Stimulated activated effector memory CD8-positive, alpha-beta T cell treated with anti-CD3 and anti-CD28 coated beads, Interleukin-12 subunit alpha, Interleukin-12 subunit beta, amount 100 ng/mL, for 72 hours (primary cell): ENCODE measurements at regions not wholly inside any gene's neighbourhood (a gene's known extent, or its start where the extent isn't known, plus 50 kb on each side); places are given as distances from the start of the nearest gene placed in this dataset.

ENCODE experiments used
- ATAC-seq: fragments of 150-1000 bp; cut with Tn5 transposase; 2 replicates; pipeline ENCODE4 v1.10.0; 2021
- DNase-seq, 2 donors: peaks; one replicate each; pipeline ENCODE4 v3.0.0; 2021 to 2022; ENCODE audit warnings: low spot score in 2 of 2
- H3K27ac Mint-ChIP-seq: one replicate; pipeline ENCODE4 v1.8.0; 2022; ENCODE audit warnings: mild to moderate bottlenecking, mixed read lengths
- H3K36me3 Mint-ChIP-seq: one replicate; pipeline ENCODE4 v1.8.0; 2022; ENCODE audit warnings: mild to moderate bottlenecking, mixed read lengths
- H3K4me1 Mint-ChIP-seq: one replicate; pipeline ENCODE4 v1.8.0; 2022; ENCODE audit warnings: mixed read lengths
- H3K4me3 Mint-ChIP-seq: one replicate; pipeline ENCODE4 v1.8.0; 2022; ENCODE audit warnings: mild to moderate bottlenecking, mixed read lengths
- H3K9me3 Mint-ChIP-seq: one replicate; pipeline ENCODE4 v1.8.0; 2022; ENCODE audit warnings: mixed read lengths

GRCh38 chr5:118017536-118017935 lies 970.8 kb downstream of the DTWD2 start:
- DNase-seq (no peak), ATAC-seq (no peak)
- Mint-ChIP-seq H3K4me3 (no peak overlapping the region), H3K27ac (no peak overlapping the region), H3K36me3 (no peaks in the 10 kb centered on the region), H3K9me3 (peaks cover 8% of the 10 kb centered on the region), H3K4me1 (no peaks in the 10 kb centered on the region)

GRCh38 chr5:118016396-118016795 lies 972.0 kb downstream of the DTWD2 start:
- no peaks in the 10 kb centered on the region for H3K36me3 Mint-ChIP-seq
- peaks cover 8% of the 10 kb centered on the region for H3K9me3 Mint-ChIP-seq
- H3K4me3 Mint-ChIP-seq, result no peak overlapping the region
- H3K27ac Mint-ChIP-seq, result no peak overlapping the region
- DNase-seq (no peak), ATAC-seq (no peak)
- no peaks in the 10 kb centered on the region for H3K4me1 Mint-ChIP-seq

- no peaks in the 10 kb centered on the region for H3K36me3 Mint-ChIP-seq
- DNase-seq, result no peak
- ATAC-seq, result no peak
- peaks cover 14% of the 10 kb centered on the region for H3K9me3 Mint-ChIP-seq
- H3K4me3 Mint-ChIP-seq, result no peak overlapping the region
- no peaks in the 10 kb centered on the region for H3K4me1 Mint-ChIP-seq
- H3K27ac Mint-ChIP-seq, result no peak overlapping the region
Measured at GRCh38 chr5:118015511-118015910, 972.8 kb downstream of the DTWD2 start.

- Mint-ChIP-seq H3K4me1 (no peaks in the 10 kb centered on the region), H3K27ac (no peak overlapping the region), H3K36me3 (no peaks in the 10 kb centered on the region), H3K9me3 (peaks cover 16% of the 10 kb centered on the region), H3K4me3 (no peak overlapping the region)
- no peak for DNase-seq
- ATAC-seq, result no peak
Measured at GRCh38 chr5:118009741-118010297, 978.5 kb downstream of the DTWD2 start.

- H3K36me3 Mint-ChIP-seq, result no peaks in the 10 kb centered on the region
- H3K4me1 Mint-ChIP-seq, result no peaks in the 10 kb centered on the region
- H3K4me3 Mint-ChIP-seq, result no peak overlapping the region
- no peak overlapping the region for H3K27ac Mint-ChIP-seq
- ATAC-seq (no peak), DNase-seq (no peak)
- peaks cover 21% of the 10 kb centered on the region for H3K9me3 Mint-ChIP-seq
Measured at GRCh38 chr5:118008779-118009178, 979.6 kb downstream of the DTWD2 start.

- no peak overlapping the region for H3K4me3 Mint-ChIP-seq
- H3K4me1 Mint-ChIP-seq, result no peaks in the 10 kb centered on the region
- H3K36me3 Mint-ChIP-seq, result no peaks in the 10 kb centered on the region
- H3K9me3 Mint-ChIP-seq, result peaks cover 26% of the 10 kb centered on the region
- no peak for ATAC-seq
- DNase-seq, result no peak
- no peak overlapping the region for H3K27ac Mint-ChIP-seq
Measured at GRCh38 chr5:118007262-118007661, 981.1 kb downstream of the DTWD2 start.

DNA sequence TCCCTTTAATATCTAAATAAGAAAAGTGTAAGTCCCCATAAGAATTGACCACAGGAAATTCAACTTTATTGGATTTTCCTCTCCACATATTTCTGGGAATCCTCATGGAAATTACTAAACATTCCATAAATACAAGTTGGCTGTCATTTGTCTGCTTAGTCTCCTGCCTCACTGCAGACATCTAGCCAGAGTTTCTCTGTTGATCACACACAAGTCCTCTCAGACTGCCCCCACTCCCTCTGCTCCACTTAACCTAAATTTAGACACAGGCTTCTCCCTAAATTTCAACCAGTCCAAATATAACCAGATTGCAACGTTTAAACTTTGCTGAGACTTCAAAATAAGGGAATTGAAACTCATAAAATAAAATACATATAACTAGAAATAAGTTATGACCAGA lies 982.1 kb downstream of the DTWD2 start:
- no peak overlapping the region for H3K27ac Mint-ChIP-seq
- H3K4me3 Mint-ChIP-seq, result no peak overlapping the region
- no peaks in the 10 kb centered on the region for H3K36me3 Mint-ChIP-seq
- ATAC-seq (no peak), DNase-seq (no peak)
- peaks cover 28% of the 10 kb centered on the region for H3K9me3 Mint-ChIP-seq
- no peaks in the 10 kb centered on the region for H3K4me1 Mint-ChIP-seq

DNA sequence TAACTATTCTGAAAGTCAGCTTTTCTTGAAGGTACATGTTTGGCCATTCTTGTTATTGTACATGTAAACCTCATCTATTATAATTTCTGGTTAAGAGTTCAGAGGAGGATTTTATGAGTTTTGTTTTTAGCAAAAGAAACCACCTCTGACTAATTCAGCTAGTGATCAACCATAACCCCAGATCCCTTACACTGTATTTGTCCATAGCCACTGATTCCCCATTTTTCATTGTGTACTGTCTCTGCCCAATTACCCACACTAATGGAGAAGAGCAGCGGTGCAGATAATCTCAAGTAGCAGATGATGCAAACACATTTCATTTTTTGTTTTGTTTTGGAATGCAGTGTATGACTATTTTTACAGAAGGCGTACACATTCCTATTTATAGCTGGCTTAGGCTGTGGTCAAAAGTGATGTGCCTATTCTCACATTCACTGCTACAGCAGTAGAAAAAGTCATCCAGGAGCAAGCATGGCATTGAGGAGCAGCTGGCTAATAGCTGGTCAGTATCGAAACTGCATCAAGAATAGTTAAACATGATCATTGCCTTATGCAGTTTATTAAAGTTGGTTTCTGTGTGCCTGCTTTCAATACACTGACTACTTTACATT lies 988.3 kb downstream of the DTWD2 start:
- no peaks in the 10 kb centered on the region for H3K4me1 Mint-ChIP-seq
- H3K9me3 Mint-ChIP-seq, result peaks cover 30% of the 10 kb centered on the region
- no peaks in the 10 kb centered on the region for H3K36me3 Mint-ChIP-seq
- ATAC-seq, result no peak
- DNase-seq, result no peak
- no peak overlapping the region for H3K4me3 Mint-ChIP-seq
- no peak overlapping the region for H3K27ac Mint-ChIP-seq

DNA sequence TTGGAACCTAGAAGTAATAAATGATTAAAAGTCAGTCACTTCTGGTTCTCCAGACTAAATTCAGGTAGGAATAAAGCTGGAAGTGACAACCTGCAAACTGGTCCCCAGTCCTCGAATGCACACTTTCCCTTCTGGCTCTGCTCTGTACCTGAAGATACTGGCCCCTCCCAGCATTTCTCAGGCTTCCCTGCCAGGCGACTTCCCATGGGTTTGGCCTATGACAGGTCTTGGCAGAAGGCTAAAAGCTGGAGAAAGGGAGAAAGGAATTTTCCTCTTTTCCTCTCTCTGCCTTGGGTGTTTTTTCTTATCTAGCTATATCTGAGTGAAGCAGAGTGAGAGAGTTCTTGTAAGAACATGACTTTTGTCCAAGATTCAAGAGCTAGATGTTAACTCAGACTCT lies 1005.7 kb downstream of the DTWD2 start:
- ATAC-seq (no peak), DNase-seq (no peak)
- Mint-ChIP-seq H3K4me3 (no peak overlapping the region), H3K36me3 (no peaks in the 10 kb centered on the region), H3K9me3 (peaks cover 12% of the 10 kb centered on the region), H3K4me1 (no peaks in the 10 kb centered on the region), H3K27ac (no peak overlapping the region)

DNA sequence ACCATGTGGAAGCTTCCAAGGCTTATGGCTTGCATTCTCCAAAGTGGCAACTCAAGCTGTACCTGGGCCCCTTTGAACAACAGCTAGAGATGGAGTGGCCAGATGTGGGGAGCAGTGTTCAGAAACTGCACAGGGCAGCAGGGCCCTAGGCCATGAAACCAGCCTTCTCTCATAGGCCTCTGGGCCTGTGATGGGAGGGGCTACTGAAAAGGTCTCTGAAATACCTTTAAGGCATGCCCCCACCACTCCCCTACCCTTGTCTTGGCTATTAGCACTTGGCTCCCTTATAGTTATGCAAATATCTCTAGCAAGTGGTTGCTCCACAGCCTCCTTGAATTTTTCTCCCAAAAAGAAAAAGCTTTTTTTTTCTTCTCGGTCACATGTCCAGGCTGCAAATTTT lies 1014.6 kb downstream of the DTWD2 start:
- H3K4me1 Mint-ChIP-seq, result no peaks in the 10 kb centered on the region
- H3K9me3 Mint-ChIP-seq, result peaks cover 25% of the 10 kb centered on the region
- H3K27ac Mint-ChIP-seq, result no peak overlapping the region
- no peak overlapping the region for H3K4me3 Mint-ChIP-seq
- DNase-seq, result no peak
- peak; percentile 31 for ATAC-seq
- H3K36me3 Mint-ChIP-seq, result no peaks in the 10 kb centered on the region

- Mint-ChIP-seq H3K27ac (no peak overlapping the region), H3K9me3 (peaks cover 10% of the 10 kb centered on the region), H3K36me3 (no peaks in the 10 kb centered on the region), H3K4me3 (no peak overlapping the region), H3K4me1 (no peaks in the 10 kb centered on the region)
- ATAC-seq (no peak), DNase-seq (no peak)
Measured at GRCh38 chr5:117955831-117956230, 1032.5 kb downstream of the DTWD2 start.

- Mint-ChIP-seq H3K36me3 (no peaks in the 10 kb centered on the region), H3K4me3 (no peak overlapping the region), H3K9me3 (peaks cover 13% of the 10 kb centered on the region), H3K4me1 (no peaks in the 10 kb centered on the region), H3K27ac (no peak overlapping the region)
- no peak for ATAC-seq
- DNase-seq, result no peak
Measured at GRCh38 chr5:117954331-117954730, 1034.0 kb downstream of the DTWD2 start.

DNA sequence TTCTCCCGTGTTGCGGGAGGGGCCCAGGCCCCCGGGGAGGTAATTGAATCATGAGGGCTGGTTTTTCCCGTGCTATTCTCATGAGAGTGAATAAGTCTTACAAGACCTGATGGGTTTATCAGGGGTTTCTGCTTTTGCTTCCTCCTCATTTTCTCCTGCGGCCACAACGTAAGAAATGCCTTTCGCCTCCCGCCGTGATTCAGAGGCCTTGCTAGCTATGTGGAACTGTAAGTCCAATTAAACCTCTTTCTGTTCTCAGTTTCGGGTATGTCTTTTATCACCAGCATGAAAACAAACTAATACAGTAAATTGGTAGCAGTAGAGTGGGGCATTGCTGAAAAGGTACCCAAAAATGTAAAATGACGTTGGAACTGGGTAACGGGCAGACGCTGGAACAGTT lies 1035.1 kb downstream of the DTWD2 start:
- H3K4me3 Mint-ChIP-seq, result no peak overlapping the region
- no peaks in the 10 kb centered on the region for H3K4me1 Mint-ChIP-seq

GRCh38 chr5:117947836-117948235 lies 1040.5 kb downstream of the DTWD2 start:
- H3K4me3 Mint-ChIP-seq, result no peak overlapping the region
- no peak overlapping the region for H3K27ac Mint-ChIP-seq
- DNase-seq (no peak), ATAC-seq (no peak)
- H3K9me3 Mint-ChIP-seq, result peaks cover 19% of the 10 kb centered on the region
- no peaks in the 10 kb centered on the region for H3K36me3 Mint-ChIP-seq
- no peaks in the 10 kb centered on the region for H3K4me1 Mint-ChIP-seq

More for the DNA sequence above, 1035.1 kb downstream of the DTWD2 start:
- no peak for ATAC-seq
- H3K9me3 Mint-ChIP-seq, result peaks cover 13% of the 10 kb centered on the region
- no peak overlapping the region for H3K27ac Mint-ChIP-seq
- DNase-seq, result no peak
- no peaks in the 10 kb centered on the region for H3K36me3 Mint-ChIP-seq

DNA sequence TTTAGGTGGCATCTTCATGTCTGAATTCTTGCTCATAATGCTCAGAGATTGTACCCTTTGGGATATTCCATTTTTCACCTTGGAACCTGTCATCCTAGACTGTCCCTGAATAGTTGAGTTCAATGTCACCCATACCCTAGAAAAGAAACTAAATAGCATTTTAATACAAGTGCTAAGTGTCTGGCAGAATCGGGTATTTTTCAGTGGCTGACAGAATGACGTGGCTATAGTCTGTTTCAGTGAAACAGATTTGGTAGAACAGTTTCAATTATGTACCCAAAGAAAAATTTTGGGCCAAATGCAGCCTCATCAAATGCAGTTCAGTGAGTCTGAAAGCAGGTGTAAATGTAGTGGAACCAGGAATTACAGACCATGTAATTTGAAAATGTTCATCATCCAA lies 1041.2 kb downstream of the DTWD2 start:
- Mint-ChIP-seq H3K4me1 (no peaks in the 10 kb centered on the region), H3K36me3 (no peaks in the 10 kb centered on the region), H3K4me3 (no peak overlapping the region), H3K9me3 (peaks cover 16% of the 10 kb centered on the region), H3K27ac (no peak overlapping the region)
- DNase-seq, result no peak
- no peak for ATAC-seq

GRCh38 chr5:117945258-117945657 lies 1043.1 kb downstream of the DTWD2 start:
- peaks cover 18% of the 10 kb centered on the region for H3K9me3 Mint-ChIP-seq
- ATAC-seq, result no peak
- H3K4me3 Mint-ChIP-seq, result no peak overlapping the region
- no peaks in the 10 kb centered on the region for H3K36me3 Mint-ChIP-seq
- no peak for DNase-seq
- no peak overlapping the region for H3K27ac Mint-ChIP-seq
- no peaks in the 10 kb centered on the region for H3K4me1 Mint-ChIP-seq

- no peak for ATAC-seq
Measured at GRCh38 chr5:117943541-117943940, 1044.8 kb downstream of the DTWD2 start.

More at GRCh38 chr5:117943541-117943940, 1044.8 kb downstream of the DTWD2 start:
- H3K36me3 Mint-ChIP-seq, result no peaks in the 10 kb centered on the region
- no peak overlapping the region for H3K4me3 Mint-ChIP-seq
- DNase-seq, result no peak
- H3K9me3 Mint-ChIP-seq, result peaks cover 11% of the 10 kb centered on the region
- H3K4me1 Mint-ChIP-seq, result no peaks in the 10 kb centered on the region
- no peak overlapping the region for H3K27ac Mint-ChIP-seq
